Nephron progenitor cell (in vitro differentiated cells): ENCODE measurements at regions not wholly inside any gene's neighbourhood (a gene's known extent, or its start where the extent isn't known, plus 50 kb on each side); places are given as distances from the start of the nearest gene placed in this dataset.

Experiments
- DNase-seq: peaks from one replicate; pipeline ENCODE4 v3.0.0; 2021
- H3K27ac Mint-ChIP-seq: 2 replicates; pipeline ENCODE4 v1.8.0; 2021; ENCODE audit warnings: mild to moderate bottlenecking, moderate library complexity, mixed read lengths
- H3K27me3 Mint-ChIP-seq: 2 replicates; pipeline ENCODE4 v1.8.0; 2021; ENCODE audit warnings: mild to moderate bottlenecking, low read depth, mixed read lengths; ENCODE audit not compliant: poor library complexity
- H3K36me3 Mint-ChIP-seq: 2 replicates; pipeline ENCODE4 v1.8.0; 2021; ENCODE audit warnings: low read depth, mixed read lengths
- H3K4me1 Mint-ChIP-seq: 2 replicates; pipeline ENCODE4 v1.8.0; 2021; ENCODE audit warnings: mixed read lengths
- H3K4me3 Mint-ChIP-seq: 2 replicates; pipeline ENCODE4 v1.8.0; 2021; ENCODE audit warnings: mild to moderate bottlenecking, moderate library complexity, mixed read lengths
- H3K9me3 Mint-ChIP-seq: 2 replicates; pipeline ENCODE4 v1.8.0; 2021; ENCODE audit warnings: mild to moderate bottlenecking, moderate library complexity, mixed read lengths
- TF ChIP-seq, protein P1 (sequence below): fragments of 200-600 bp; sonication (generic); IDR thresholded peaks from 2 replicates; pipeline ENCODE4 v1.5.0; 2021; ENCODE audit warnings: antibody characterized with exemption

DNA sequence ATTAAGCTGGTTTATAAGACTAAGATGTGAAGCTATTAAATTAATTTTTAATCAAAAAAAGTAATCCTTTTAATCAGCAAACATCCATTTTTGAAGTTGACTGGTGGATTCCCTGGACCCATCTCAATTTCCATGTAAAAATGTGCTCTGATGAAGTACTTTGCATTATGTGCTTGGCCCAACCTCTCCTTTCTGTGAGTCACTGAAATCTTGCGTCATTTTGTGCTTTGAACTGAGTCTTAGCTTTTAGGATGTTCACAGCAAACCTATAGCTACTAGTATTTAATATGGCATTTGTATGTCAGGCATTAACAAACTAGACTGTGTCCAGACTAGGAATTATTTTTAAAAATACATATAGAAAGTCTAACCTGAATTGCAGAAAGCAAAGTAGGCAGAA is 55.0 kb upstream of the CDH12 start:
- H3K4me3 Mint-ChIP-seq: no peak overlapping the region
- TF ChIP-seq, protein P1, sequence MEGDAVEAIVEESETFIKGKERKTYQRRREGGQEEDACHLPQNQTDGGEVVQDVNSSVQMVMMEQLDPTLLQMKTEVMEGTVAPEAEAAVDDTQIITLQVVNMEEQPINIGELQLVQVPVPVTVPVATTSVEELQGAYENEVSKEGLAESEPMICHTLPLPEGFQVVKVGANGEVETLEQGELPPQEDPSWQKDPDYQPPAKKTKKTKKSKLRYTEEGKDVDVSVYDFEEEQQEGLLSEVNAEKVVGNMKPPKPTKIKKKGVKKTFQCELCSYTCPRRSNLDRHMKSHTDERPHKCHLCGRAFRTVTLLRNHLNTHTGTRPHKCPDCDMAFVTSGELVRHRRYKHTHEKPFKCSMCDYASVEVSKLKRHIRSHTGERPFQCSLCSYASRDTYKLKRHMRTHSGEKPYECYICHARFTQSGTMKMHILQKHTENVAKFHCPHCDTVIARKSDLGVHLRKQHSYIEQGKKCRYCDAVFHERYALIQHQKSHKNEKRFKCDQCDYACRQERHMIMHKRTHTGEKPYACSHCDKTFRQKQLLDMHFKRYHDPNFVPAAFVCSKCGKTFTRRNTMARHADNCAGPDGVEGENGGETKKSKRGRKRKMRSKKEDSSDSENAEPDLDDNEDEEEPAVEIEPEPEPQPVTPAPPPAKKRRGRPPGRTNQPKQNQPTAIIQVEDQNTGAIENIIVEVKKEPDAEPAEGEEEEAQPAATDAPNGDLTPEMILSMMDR: no peak
- no peaks in the 10 kb centered on the region for H3K4me1 Mint-ChIP-seq
- no peaks in the 10 kb centered on the region for H3K27me3 Mint-ChIP-seq
- no peak for DNase-seq
- no peak overlapping the region for H3K27ac Mint-ChIP-seq
- H3K9me3 Mint-ChIP-seq: no peaks in the 10 kb centered on the region
- H3K36me3 Mint-ChIP-seq: no peaks in the 10 kb centered on the region
